ENCODE measurements at regions not wholly inside any gene's neighbourhood (a gene's known extent, or its start where the extent isn't known, plus 50 kb on each side); places are given as distances from the start of the nearest gene placed in this dataset.

DNA sequence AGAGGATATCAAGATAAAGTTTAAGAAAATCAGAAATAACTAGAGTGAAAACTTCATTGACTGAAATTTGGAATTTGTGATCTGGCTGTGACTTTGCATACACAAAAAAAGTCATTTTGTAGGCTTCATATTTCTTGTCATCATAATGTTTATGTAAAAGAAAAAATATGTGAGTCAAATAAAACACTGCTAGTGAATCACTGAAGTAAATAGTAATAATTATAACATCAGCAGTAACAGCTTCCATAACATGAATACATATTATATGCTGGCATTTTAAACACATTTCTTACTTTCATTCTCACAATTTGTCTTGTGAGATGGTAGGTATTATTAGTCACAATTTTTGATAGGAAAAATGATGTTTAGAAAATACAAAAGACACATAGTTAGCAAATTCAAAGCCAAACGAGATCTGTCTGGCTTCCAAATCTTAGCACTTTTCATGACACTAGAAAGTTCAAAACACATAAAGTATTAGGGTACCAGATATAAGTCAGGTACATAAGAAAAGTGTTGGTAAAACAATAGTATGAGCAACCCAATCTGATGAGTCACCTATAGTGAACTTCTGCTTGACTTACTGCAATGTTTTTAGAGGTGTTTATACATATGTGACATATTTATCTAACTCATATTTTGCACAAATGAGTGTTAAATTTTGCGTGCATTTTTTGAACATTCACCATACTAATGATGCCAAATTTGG is 241.0 kb upstream of the SNX7 start:
- intact Hi-C loops (cut with DNase I) = no loop called here
- Histone ChIP-seq H3K27me3 (no peaks in the 10 kb centered on the region), H3K9me3 (no peaks in the 10 kb centered on the region), H3K4me1 (no peaks in the 10 kb centered on the region), H3K36me3 (no peaks in the 10 kb centered on the region), H3K27ac (no peak overlapping the region), H3K4me3 (no peak overlapping the region)
- 20% methylated on average over 2 of the region's 2 CpGs for WGBS (ENCODE audit: insufficient coverage, low coverage, low lambda C conversion rate, missing lambda C conversion rate)
- ATAC-seq (no peak), DNase-seq (no peak)
- TF ChIP-seq, protein P1, sequence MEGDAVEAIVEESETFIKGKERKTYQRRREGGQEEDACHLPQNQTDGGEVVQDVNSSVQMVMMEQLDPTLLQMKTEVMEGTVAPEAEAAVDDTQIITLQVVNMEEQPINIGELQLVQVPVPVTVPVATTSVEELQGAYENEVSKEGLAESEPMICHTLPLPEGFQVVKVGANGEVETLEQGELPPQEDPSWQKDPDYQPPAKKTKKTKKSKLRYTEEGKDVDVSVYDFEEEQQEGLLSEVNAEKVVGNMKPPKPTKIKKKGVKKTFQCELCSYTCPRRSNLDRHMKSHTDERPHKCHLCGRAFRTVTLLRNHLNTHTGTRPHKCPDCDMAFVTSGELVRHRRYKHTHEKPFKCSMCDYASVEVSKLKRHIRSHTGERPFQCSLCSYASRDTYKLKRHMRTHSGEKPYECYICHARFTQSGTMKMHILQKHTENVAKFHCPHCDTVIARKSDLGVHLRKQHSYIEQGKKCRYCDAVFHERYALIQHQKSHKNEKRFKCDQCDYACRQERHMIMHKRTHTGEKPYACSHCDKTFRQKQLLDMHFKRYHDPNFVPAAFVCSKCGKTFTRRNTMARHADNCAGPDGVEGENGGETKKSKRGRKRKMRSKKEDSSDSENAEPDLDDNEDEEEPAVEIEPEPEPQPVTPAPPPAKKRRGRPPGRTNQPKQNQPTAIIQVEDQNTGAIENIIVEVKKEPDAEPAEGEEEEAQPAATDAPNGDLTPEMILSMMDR (IDR thresholded peaks at IDR 0.05) = no peak
- TF ChIP-seq POLR2A (IDR thresholded peaks at IDR 0.05) = no peak

DNA sequence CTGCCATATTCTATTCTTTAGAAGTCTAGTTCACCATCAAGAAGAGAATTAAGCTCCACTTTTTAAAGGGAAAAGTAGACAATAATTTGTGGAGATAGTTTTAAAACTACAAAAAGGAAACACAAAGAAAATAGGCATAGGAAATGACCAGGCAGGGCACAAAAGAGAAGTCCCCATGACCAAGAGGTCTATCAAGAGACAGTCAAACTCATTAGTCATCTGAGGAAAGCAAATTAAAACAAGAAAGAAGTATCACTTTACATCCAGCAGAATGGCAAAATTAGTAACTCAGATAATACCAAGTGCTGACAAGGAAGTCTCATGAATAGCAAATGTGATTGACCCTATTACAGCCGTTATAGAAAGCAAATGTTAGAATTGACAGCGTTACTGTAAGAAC is 243.7 kb upstream of the SNX7 start:
- intact Hi-C loops (cut with DNase I) = no loop called here
- no peaks in the 10 kb centered on the region for H3K4me1 ChIP-seq
- no peaks in the 10 kb centered on the region for H3K27me3 ChIP-seq
- TF ChIP-seq, protein P1 (IDR thresholded peaks at IDR 0.05) = no peak
- no peak for TF ChIP-seq POLR2A (IDR thresholded peaks at IDR 0.05)
- no peaks in the 10 kb centered on the region for H3K9me3 ChIP-seq
- H3K27ac ChIP-seq = no peak overlapping the region
- DNase-seq = no peak
- H3K36me3 ChIP-seq = no peaks in the 10 kb centered on the region
- no peak overlapping the region for H3K4me3 ChIP-seq
- 57% methylated on average over 2 of the region's 2 CpGs for WGBS (ENCODE audit: insufficient coverage, low coverage, low lambda C conversion rate, missing lambda C conversion rate)
- no peak for ATAC-seq

DNA sequence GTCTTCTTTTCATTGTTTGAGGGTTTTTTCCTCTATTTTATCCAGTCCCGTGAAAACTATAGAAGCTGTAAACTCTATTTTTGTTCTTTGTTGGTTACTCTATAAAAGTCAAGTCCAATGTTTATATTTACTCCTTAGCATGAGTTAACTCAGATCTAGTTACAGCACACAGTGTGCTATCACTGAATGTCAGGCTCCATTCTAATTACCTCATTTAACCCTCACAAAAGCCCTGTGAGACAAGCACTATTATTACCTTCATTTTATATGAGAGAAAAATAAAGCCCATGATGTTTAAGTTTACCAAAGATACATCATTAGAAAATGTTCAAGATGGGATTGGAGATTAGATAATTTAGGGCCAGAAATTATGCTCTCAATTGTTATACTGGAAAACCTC is 251.4 kb upstream of the SNX7 start:
- H3K4me1 ChIP-seq = peaks cover 0 to 7% (median 0%) of the 10 kb centered on the region in 4 donors
- H3K27me3 ChIP-seq = no peaks in the 10 kb centered on the region
- H3K4me3 ChIP-seq = no peak overlapping the region
- ATAC-seq (no peak), DNase-seq (no peak)
- H3K36me3 ChIP-seq = no peaks in the 10 kb centered on the region
- H3K9me3 ChIP-seq = no peaks in the 10 kb centered on the region
- 83% methylated on average over 1 of the region's 1 CpG for WGBS (ENCODE audit: insufficient coverage, low coverage, low lambda C conversion rate, missing lambda C conversion rate)
- intact Hi-C loops (cut with DNase I) = no loop called here
- TF ChIP-seq, protein P1 (IDR thresholded peaks at IDR 0.05) = no peak
- no peak for TF ChIP-seq POLR2A (IDR thresholded peaks at IDR 0.05)
- no peak overlapping the region for H3K27ac ChIP-seq

DNA sequence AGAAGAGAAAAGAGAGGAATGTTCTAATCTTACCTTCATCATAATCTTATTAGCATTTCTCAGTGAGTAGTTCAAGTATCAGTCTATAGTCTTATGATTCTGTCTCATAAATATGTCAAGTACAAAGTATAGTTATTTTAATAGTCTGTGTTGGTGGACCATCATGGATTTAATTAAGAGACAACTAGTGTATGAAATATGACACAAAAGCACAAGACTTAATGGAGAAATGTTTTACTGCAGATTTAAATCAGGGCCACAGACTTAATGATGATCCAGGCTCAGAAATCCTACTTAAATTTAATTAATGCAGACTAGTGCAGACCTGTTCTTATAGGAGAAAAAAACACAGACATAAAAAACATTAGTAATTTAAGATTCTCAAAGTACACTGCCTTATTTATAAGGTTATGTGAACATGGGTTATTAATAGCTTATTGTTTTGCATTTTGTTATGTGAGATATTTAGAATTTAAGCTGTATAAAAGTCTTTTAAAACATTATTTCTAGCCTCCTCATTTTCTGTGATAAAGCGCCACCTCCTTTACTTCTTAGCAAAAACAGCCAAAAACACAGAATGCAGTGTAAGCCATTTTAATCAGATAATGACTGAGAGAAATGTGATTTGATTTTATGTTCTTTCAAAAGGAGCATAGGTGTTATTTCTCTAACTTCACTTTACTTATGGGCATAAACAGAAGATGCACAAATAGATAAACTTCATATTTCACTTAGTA is 255.0 kb upstream of the SNX7 start:
- DNase-seq = no peak
- no peak for ATAC-seq
- intact Hi-C loops (cut with DNase I) = no loop called here
- Histone ChIP-seq H3K4me1 (peaks cover 0 to 7% (median 0%) of the 10 kb centered on the region in 4 donors), H3K9me3 (no peaks in the 10 kb centered on the region), H3K4me3 (no peak overlapping the region), H3K27ac (no peak overlapping the region), H3K36me3 (no peaks in the 10 kb centered on the region), H3K27me3 (no peaks in the 10 kb centered on the region)
- 91% methylated on average over 1 of the region's 1 CpG for WGBS (ENCODE audit: insufficient coverage, low coverage, low lambda C conversion rate, missing lambda C conversion rate)
- TF ChIP-seq POLR2A (IDR thresholded peaks at IDR 0.05) = no peak
- TF ChIP-seq, protein P1 (IDR thresholded peaks at IDR 0.05) = no peak
